Endothelial cell of umbilical vein (primary cell): ENCODE measurements at regions not wholly inside any gene's neighbourhood (a gene's known extent, or its start where the extent isn't known, plus 50 kb on each side); places are given as distances from the start of the nearest gene placed in this dataset.

Experiments used
- BruUV-seq: library from RNA; stranded (reverse); fragments of 400-500 nt; replicated peaks from 2 replicates; lab custom pipeline; 2021; lab: Mats Ljungman, UMichigan
- CTCF ChIA-PET: fragments of 300-600, 350-600 bp; sonication (Branson Sonifier 250); formaldehyde crosslinking; loops from one replicate; lab custom pipeline; 2021; ENCODE audit warnings: antibody characterized with exemption, inconsistent platforms; lab: Charles Lee
- POLR2A ChIA-PET: fragments of 300-600, 350-600 bp; sonication (Branson Sonifier 250); formaldehyde crosslinking; loops from one replicate; lab custom pipeline; 2021; ENCODE audit warnings: antibody characterized with exemption, inconsistent platforms; lab: Charles Lee
- DNase-seq: peaks from one replicate; pipeline ENCODE4 v3.0.0-alpha.2; 2011; ENCODE audit warnings: low read depth, low spot score
- FAIRE-seq: peaks from 2 replicates; lab custom pipeline; 2011; peaks lifted over from hg19 to GRCh38; lab: Jason Lieb, UNC
- H2AFZ ChIP-seq: 2 replicates; pipeline ENCODE4 v1.6.0; 2012; ENCODE audit warnings: low read depth, low read length, control low read depth, inconsistent platforms
- H3K27ac ChIP-seq: 2 replicates; pipeline ENCODE4 v1.5.1; 2011; ENCODE audit warnings: low read depth, mild to moderate bottlenecking, control low read depth, low read length, moderate library complexity; ENCODE audit not compliant: insufficient read depth
- H3K27me3 ChIP-seq, 2 experiments: 2 replicates each; pipeline versions ENCODE4 v1.6.0 to v1.6.1; 2011; ENCODE audit warnings: low read length in 2 of 2, mixed read lengths in 1 of 2; ENCODE audit not compliant: control insufficient read depth in 2 of 2, insufficient read depth in 2 of 2
- H3K36me3 ChIP-seq, 2 experiments: 2 replicates in 1 of 2; 3 replicates in 1 of 2; pipeline ENCODE4 v1.5.1; 2011; ENCODE audit warnings: low read length in 2 of 2, mild to moderate bottlenecking in 1 of 2, moderate library complexity in 1 of 2; ENCODE audit not compliant: control insufficient read depth in 2 of 2, insufficient read depth in 2 of 2; ENCODE audit errors: extremely low read depth in 1 of 2
- H3K4me1 ChIP-seq: 3 replicates; pipeline ENCODE4 v1.5.1; 2011; ENCODE audit warnings: mild to moderate bottlenecking, low read length; ENCODE audit not compliant: control insufficient read depth, insufficient read depth; ENCODE audit errors: extremely low read depth
- H3K4me2 ChIP-seq: 2 replicates; pipeline ENCODE4 v1.6.1; 2011; ENCODE audit warnings: low read length, control low read depth, mixed read lengths; ENCODE audit not compliant: insufficient read depth
- H3K4me3 ChIP-seq, 3 experiments: fragments of 200-600 bp in 1 of 3; sonication (generic), shearing (Covaris generic) in 1 of 3; replicated peaks in 1 of 3; 2 replicates each; pipeline ENCODE4 v1.5.1; 2011 to 2016; ENCODE audit warnings: control low read depth in 3 of 3, low read length in 3 of 3, mild to moderate bottlenecking in 2 of 3, inconsistent platforms in 1 of 3, low read depth in 1 of 3, moderate library complexity in 1 of 3; ENCODE audit not compliant: insufficient read depth in 1 of 3
- H3K79me2 ChIP-seq: 2 replicates; pipeline ENCODE4 v1.6.0; 2012; ENCODE audit warnings: low read length, inconsistent platforms; ENCODE audit not compliant: control insufficient read depth, insufficient read depth
- H3K9ac ChIP-seq: replicated peaks from 2 replicates; pipeline ENCODE3; 2011; ENCODE audit warnings: low read length, control low read depth; ENCODE audit not compliant: insufficient read depth; ENCODE audit errors: extremely low read depth
- H3K9me1 ChIP-seq: replicated peaks from 3 replicates; pipeline ENCODE4 v1.6.0; 2011; ENCODE audit warnings: mild to moderate bottlenecking, low read length; ENCODE audit not compliant: control insufficient read depth, insufficient read depth; ENCODE audit errors: extremely low read depth
- H3K9me3 ChIP-seq: replicated peaks from 2 replicates; pipeline ENCODE4 v1.5.1; 2012; ENCODE audit warnings: low read length, inconsistent platforms; ENCODE audit not compliant: control insufficient read depth, insufficient read depth
- H4K20me1 ChIP-seq: replicated peaks from 2 replicates; pipeline ENCODE3; 2011; ENCODE audit warnings: mild to moderate bottlenecking, low read length; ENCODE audit not compliant: control insufficient read depth, insufficient read depth; ENCODE audit errors: extremely low read depth
- EZH2 ChIP-seq: IDR thresholded peaks from 2 replicates; pipeline ENCODE4 v1.6.1; 2012; ENCODE audit warnings: borderline replicate concordance, low read depth, mild to moderate bottlenecking, moderate library complexity, low read length, inconsistent platforms; ENCODE audit not compliant: severe bottlenecking
- FOS ChIP-seq: IDR thresholded peaks from 2 replicates; pipeline ENCODE4 v1.6.1; 2011; ENCODE audit warnings: mild to moderate bottlenecking, low read length, moderate library complexity, borderline replicate concordance; ENCODE audit not compliant: insufficient read depth
- GATA2 ChIP-seq: IDR thresholded peaks from 2 replicates; pipeline ENCODE4 v1.7.0; 2011; ENCODE audit warnings: low read depth, mild to moderate bottlenecking, moderate library complexity, mixed read lengths, low read length; ENCODE audit not compliant: insufficient read length, insufficient read depth
- JUN ChIP-seq: IDR thresholded peaks from 2 replicates; pipeline ENCODE4 v1.6.1; 2011; ENCODE audit warnings: borderline replicate concordance, low read depth; ENCODE audit not compliant: insufficient read length, insufficient read depth
- MYC ChIP-seq: IDR thresholded peaks from one replicate; pipeline ENCODE4 v1.6.1; 2011; ENCODE audit warnings: mild to moderate bottlenecking, low read depth, low read length
- POLR2A ChIP-seq: IDR thresholded peaks from 2 replicates; pipeline ENCODE4 v1.6.1; 2012; ENCODE audit warnings: low read depth, mild to moderate bottlenecking, control low read depth, low read length
- POLR2AphosphoS5 ChIP-seq: IDR thresholded peaks from 2 replicates; pipeline ENCODE4 v1.6.1; 2012; ENCODE audit warnings: low read depth, mild to moderate bottlenecking, control low read depth, low read length, moderate library complexity; ENCODE audit not compliant: insufficient read depth
- dilution Hi-C: fragments of 300-500 bp; cut with MboI; formaldehyde crosslinking; loops from one replicate; pipeline ENCODE4 v1.15.0; 2019; ENCODE audit warnings: low sequenced_read_pairs; ENCODE audit not compliant: extremely low pct_ligation_motif_present
- intact Hi-C: fragments of 100-400 bp; cut with micrococcal nuclease; formaldehyde crosslinking; loops from one replicate; pipeline ENCODE4 v1.10.0; 2022
- TF ChIP-seq, protein P1 (sequence below), 2 donors: IDR thresholded peaks; 1 replicate in 1 of 2; 2 replicates in 1 of 2; pipeline ENCODE4 v1.5.1; 2011; ENCODE audit warnings: low read length in 2 of 2, mild to moderate bottlenecking in 2 of 2, moderate library complexity in 2 of 2, control low read depth in 1 of 2, inconsistent platforms in 1 of 2, low read depth in 1 of 2; ENCODE audit not compliant: insufficient read depth in 1 of 2; ENCODE audit errors: extremely low read depth in 1 of 2
- TF ChIP-seq, protein P2 (sequence below): IDR thresholded peaks from 2 replicates; pipeline ENCODE4 v1.6.1; 2011; ENCODE audit not compliant: insufficient read depth, insufficient read length

DNA sequence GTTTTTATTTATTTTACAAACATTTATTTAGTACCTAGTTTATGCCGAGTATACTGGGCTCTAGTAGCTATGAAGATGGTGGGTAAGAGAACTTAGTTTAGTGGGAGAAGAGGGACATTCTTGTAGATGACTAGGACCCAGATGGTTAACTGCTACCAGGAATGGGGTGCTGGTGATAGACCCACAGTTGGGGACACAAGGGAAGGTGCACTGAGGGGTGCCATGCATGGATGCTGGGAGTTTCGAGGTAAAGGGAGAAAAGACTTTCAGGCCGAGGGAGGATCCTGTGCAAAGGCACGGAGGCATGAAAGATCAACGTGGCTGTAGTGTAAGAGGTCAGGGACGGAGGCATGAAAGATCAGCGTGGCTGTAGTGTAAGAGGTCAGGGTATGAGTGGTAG, 204.2 kb upstream of the HABP2 start:
- BruUV-seq = no TSS peak
- POLR2A ChIA-PET = no interaction called here
- intact Hi-C loops (no loop called here), dilution Hi-C loops (no loop called here)
- Histone ChIP-seq H3K27me3 (peaks cover 3 to 11% of the 10 kb centered on the region in 2 experiments), H3K9me1 (no peaks in the 10 kb centered on the region), H2AFZ (no peak overlapping the region), H3K9ac (no peak overlapping the region), H3K9me3 (no peaks in the 10 kb centered on the region), H3K27ac (no peak overlapping the region), H3K4me3 (no peak overlapping the region), H3K36me3 (no peaks in the 10 kb centered on the region), H3K4me1 (no peaks in the 10 kb centered on the region), H3K79me2 (no peaks in the 10 kb centered on the region), H4K20me1 (no peaks in the 10 kb centered on the region), H3K4me2 (no peak overlapping the region)
- no peak for FAIRE-seq
- DNase-seq = no peak
- TF ChIP-seq, protein P1, sequence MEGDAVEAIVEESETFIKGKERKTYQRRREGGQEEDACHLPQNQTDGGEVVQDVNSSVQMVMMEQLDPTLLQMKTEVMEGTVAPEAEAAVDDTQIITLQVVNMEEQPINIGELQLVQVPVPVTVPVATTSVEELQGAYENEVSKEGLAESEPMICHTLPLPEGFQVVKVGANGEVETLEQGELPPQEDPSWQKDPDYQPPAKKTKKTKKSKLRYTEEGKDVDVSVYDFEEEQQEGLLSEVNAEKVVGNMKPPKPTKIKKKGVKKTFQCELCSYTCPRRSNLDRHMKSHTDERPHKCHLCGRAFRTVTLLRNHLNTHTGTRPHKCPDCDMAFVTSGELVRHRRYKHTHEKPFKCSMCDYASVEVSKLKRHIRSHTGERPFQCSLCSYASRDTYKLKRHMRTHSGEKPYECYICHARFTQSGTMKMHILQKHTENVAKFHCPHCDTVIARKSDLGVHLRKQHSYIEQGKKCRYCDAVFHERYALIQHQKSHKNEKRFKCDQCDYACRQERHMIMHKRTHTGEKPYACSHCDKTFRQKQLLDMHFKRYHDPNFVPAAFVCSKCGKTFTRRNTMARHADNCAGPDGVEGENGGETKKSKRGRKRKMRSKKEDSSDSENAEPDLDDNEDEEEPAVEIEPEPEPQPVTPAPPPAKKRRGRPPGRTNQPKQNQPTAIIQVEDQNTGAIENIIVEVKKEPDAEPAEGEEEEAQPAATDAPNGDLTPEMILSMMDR (IDR thresholded peaks at IDR 0.05; ENCODE audit: extremely low read depth in 1 of 2, insufficient read depth in 1 of 2, low read depth in 1 of 2, low read length in 2 of 2) = no peak
- TF ChIP-seq GATA2 (no peak), EZH2 (no peak)
- CTCF ChIA-PET = no interaction called here

DNA sequence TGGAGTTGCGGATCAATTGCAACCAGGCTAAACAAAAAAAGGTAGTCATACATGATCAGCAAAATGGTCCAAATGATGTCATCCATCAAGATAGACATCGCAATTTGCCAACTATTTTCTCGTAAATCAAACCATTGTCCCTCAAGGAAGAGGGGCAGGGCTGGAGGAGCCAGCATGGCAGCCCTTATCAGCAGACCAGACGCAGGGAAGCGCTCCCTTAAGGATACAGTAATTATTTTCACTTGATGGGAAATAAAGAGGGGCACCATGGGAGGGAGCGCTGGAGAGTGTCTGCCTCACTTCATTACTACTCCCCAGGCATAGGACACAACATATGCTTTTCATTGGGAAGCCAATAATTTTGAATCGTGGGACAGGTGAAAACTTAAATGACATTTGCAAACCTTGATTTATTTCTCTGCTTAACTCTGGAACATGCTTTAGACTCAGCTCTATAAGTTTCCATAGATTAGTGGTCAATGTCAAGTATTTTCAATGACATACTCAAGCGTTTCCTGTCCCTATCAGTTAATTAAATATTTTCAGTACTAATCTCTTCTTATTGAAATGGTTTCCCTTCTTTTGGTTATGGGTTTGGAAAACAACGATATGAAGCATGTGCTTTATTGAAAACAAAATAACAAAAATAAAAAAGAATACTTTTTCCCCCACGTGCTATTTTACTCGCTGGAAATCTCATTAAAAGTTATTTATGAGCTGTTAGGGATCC, 202.4 kb upstream of the HABP2 start:
- Histone ChIP-seq H4K20me1 (no peaks in the 10 kb centered on the region), H3K79me2 (no peaks in the 10 kb centered on the region), H3K4me2 (no peak overlapping the region), H3K4me3 (no peak overlapping the region), H3K4me1 (no peaks in the 10 kb centered on the region), H3K9ac (no peak overlapping the region), H3K9me3 (no peaks in the 10 kb centered on the region), H3K27ac (no peak overlapping the region), H2AFZ (no peak overlapping the region), H3K27me3 (peaks cover 3 to 8% of the 10 kb centered on the region in 2 experiments), H3K9me1 (no peaks in the 10 kb centered on the region), H3K36me3 (no peaks in the 10 kb centered on the region)
- DNase-seq (no peak), FAIRE-seq (no peak)
- intact Hi-C loops = no loop called here
- TF ChIP-seq JUN = no peak
- no peak for TF ChIP-seq GATA2
- TF ChIP-seq FOS = no peak
- TF ChIP-seq EZH2 = no peak
- TF ChIP-seq, protein P1 (IDR thresholded peaks at IDR 0.05; ENCODE audit: extremely low read depth in 1 of 2, insufficient read depth in 1 of 2, low read depth in 1 of 2, low read length in 2 of 2) = no peak
- no peak for TF ChIP-seq MYC
- TF ChIP-seq, protein P2, sequence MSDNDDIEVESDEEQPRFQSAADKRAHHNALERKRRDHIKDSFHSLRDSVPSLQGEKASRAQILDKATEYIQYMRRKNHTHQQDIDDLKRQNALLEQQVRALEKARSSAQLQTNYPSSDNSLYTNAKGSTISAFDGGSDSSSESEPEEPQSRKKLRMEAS = no peak
- no peak for TF ChIP-seq POLR2A
- TF ChIP-seq POLR2AphosphoS5 = no peak
- ChIA-PET POLR2A (no interaction called here), CTCF (no interaction called here)
- dilution Hi-C loops = no loop called here
- no TSS peak for BruUV-seq
